ENCODE measurements at regions not wholly inside any gene's neighbourhood (a gene's known extent, or its start where the extent isn't known, plus 50 kb on each side); places are given as distances from the start of the nearest gene placed in this dataset.

DNA sequence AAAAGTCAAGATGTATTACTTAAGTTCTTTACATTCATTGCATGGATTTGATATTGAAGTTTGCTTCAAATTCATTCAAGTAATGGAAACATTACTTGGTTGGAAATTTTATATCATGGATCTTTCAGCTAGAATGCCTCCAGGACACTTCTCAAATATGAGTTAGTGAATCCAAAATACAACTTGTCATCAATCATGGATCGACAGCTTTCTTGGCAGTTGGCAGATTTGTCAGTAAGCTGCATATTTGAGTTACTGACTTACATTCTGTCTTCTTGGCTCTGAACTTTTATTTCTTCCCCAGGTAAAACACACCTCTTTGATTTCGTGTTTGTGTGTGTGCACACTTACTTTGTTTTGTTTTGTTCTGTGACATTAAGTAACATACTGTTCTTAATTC, 1171.1 kb downstream of the TAF11L14 start:
- no peak overlapping the region for H2AFZ ChIP-seq (ENCODE audit: low read length)
- H2BK12ac ChIP-seq (ENCODE audit: insufficient read length, low read depth, low read length) = no peak overlapping the region
- Mint-ChIP-seq H3K4me3 (no peak overlapping the region), H3K9me3 (no peaks in the 10 kb centered on the region; a peak in 1 of 5 replicates), H3K4me1 (peaks cover 17 to 18% of the 10 kb centered on the region in 2 experiments), H3K36me3 (ENCODE audit: insufficient read depth in 1 of 3, low read depth in 3 of 3) (peaks cover 0 to 2% (median 0%) of the 10 kb centered on the region in 3 experiments; a peak in 3 of 7 replicates), H3K27ac (no peak overlapping the region), H3K27me3 (ENCODE audit: low read depth) (no peaks in the 10 kb centered on the region)
- H2BK15ac ChIP-seq (ENCODE audit: low read depth, low read length) = no peak overlapping the region
- no peaks in the 10 kb centered on the region for H3K4me1 ChIP-seq (ENCODE audit: insufficient read depth, low read length)
- no peak overlapping the region for H3K4me2 ChIP-seq (ENCODE audit: insufficient read depth, insufficient read length, low read length)
- H2BK20ac ChIP-seq (ENCODE audit: low read depth, low read length, poor library complexity, severe bottlenecking) = no peak overlapping the region
- no peak overlapping the region for H3K4ac ChIP-seq (ENCODE audit: low read depth, low read length)
- DNase-seq = no peak
- no peaks in the 10 kb centered on the region for H3K27me3 ChIP-seq (ENCODE audit: insufficient read depth, low read length)
- H4K8ac ChIP-seq (replicated peaks; ENCODE audit: insufficient read length, low read depth, low read length) = no peak overlapping the region
- no peak overlapping the region for H3K23ac ChIP-seq (ENCODE audit: insufficient read length, low read depth, low read length)
- H3K56ac ChIP-seq (ENCODE audit: insufficient read length, low read depth, low read length) = no peak overlapping the region
- no peaks in the 10 kb centered on the region for H4K20me1 ChIP-seq (ENCODE audit: control insufficient read depth, insufficient read depth, insufficient read length)
- H2BK120ac ChIP-seq (ENCODE audit: low read depth, low read length, poor library complexity, severe bottlenecking) = no peak overlapping the region
- H2BK5ac ChIP-seq (ENCODE audit: insufficient read length, low read length) = no peak overlapping the region
- H3K79me1 ChIP-seq (ENCODE audit: insufficient read depth, low read depth, low read length, poor library complexity, severe bottlenecking) = no peaks in the 10 kb centered on the region
- TF ChIP-seq, protein P1, sequence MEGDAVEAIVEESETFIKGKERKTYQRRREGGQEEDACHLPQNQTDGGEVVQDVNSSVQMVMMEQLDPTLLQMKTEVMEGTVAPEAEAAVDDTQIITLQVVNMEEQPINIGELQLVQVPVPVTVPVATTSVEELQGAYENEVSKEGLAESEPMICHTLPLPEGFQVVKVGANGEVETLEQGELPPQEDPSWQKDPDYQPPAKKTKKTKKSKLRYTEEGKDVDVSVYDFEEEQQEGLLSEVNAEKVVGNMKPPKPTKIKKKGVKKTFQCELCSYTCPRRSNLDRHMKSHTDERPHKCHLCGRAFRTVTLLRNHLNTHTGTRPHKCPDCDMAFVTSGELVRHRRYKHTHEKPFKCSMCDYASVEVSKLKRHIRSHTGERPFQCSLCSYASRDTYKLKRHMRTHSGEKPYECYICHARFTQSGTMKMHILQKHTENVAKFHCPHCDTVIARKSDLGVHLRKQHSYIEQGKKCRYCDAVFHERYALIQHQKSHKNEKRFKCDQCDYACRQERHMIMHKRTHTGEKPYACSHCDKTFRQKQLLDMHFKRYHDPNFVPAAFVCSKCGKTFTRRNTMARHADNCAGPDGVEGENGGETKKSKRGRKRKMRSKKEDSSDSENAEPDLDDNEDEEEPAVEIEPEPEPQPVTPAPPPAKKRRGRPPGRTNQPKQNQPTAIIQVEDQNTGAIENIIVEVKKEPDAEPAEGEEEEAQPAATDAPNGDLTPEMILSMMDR (conservative IDR thresholded peaks at IDR 0.05) = no peak
- H3T11ph ChIP-seq (ENCODE audit: low read length) = no peak overlapping the region
- WGBS (ENCODE audit: extremely low coverage, insufficient read length, low lambda C conversion rate) = no CpG with 5 or more reads among the region's 2 CpGs
- H4K91ac ChIP-seq (ENCODE audit: insufficient read length, low read depth, low read length) = no peak overlapping the region
- H3K14ac ChIP-seq (ENCODE audit: insufficient read depth, low read length) = no peak overlapping the region
- H3K23me2 ChIP-seq (ENCODE audit: insufficient read length, low read depth, low read length, poor library complexity, severe bottlenecking) = no peaks in the 10 kb centered on the region
- no peak overlapping the region for H4K5ac ChIP-seq (ENCODE audit: insufficient read length, low read depth, low read length)
- H2AK5ac ChIP-seq (ENCODE audit: insufficient read length, low read length) = no peak overlapping the region
- no peak overlapping the region for H3K27ac ChIP-seq (ENCODE audit: insufficient read length, low read depth, low read length)
- no peaks in the 10 kb centered on the region for H3K9me3 ChIP-seq (ENCODE audit: control insufficient read depth, low read depth, low read length)
- no peak overlapping the region for H3K9ac ChIP-seq (ENCODE audit: extremely low read depth, insufficient read length, low read length)
- H3K79me2 ChIP-seq (ENCODE audit: insufficient read depth, low read length) = no peaks in the 10 kb centered on the region
- no peak overlapping the region for H3K18ac ChIP-seq (ENCODE audit: insufficient read length, low read depth, low read length)

Measured in H9 (cell line).